Fibroblast of pulmonary artery (primary cell): ENCODE measurements at regions not wholly inside any gene's neighbourhood (a gene's known extent, or its start where the extent isn't known, plus 50 kb on each side); places are given as distances from the start of the nearest gene placed in this dataset.

Experiments used
- DNase-seq: peaks from one replicate; pipeline ENCODE4 v3.0.0-alpha.2; 2010; ENCODE audit warnings: low read depth
- H3K4me3 ChIP-seq: replicated peaks from 2 replicates; pipeline ENCODE4 v1.5.1; 2011; ENCODE audit warnings: low read depth, mild to moderate bottlenecking, control low read depth, low read length, moderate library complexity
- TF ChIP-seq, protein P1 (sequence below): IDR thresholded peaks from 2 replicates; pipeline ENCODE4 v1.5.1; 2011; ENCODE audit warnings: mild to moderate bottlenecking, control low read depth, low read length, inconsistent platforms; ENCODE audit errors: missing control alignments

DNA sequence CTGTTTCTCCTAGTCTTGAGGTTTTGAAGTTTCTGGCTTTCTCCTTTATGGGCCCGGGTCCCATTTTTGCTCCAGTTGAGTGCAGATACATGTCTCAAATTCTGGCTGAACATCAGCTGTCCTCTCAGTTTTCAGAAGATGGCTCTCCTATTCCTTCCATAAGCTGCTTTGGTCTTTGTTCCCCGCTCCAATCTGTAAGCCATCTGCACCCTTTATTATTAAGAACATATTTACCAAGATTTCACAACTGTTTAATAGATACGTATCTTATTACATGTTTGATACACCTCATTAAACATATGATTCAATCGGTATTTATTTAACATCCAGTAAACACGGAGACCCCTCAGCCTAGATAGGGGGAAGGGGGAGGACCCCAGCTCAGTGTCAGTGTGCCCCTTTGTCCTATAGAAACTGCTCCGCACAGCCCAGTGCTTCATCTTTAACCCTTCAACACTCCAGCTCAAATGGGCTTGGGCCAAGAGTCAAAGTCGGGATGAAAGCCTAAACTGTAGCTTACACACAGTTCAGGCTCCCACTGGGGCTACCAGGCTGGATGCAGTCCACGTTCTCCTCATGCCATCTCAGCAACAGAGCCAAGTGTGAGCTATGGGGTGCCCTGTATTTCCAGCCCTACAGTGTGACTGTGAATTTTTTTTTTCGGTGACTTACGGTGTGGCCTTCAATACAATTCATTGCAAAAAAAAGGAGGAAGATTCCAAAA, 166.0 kb upstream of the ZFHX3 start:
- no peak for DNase-seq
- TF ChIP-seq, protein P1, sequence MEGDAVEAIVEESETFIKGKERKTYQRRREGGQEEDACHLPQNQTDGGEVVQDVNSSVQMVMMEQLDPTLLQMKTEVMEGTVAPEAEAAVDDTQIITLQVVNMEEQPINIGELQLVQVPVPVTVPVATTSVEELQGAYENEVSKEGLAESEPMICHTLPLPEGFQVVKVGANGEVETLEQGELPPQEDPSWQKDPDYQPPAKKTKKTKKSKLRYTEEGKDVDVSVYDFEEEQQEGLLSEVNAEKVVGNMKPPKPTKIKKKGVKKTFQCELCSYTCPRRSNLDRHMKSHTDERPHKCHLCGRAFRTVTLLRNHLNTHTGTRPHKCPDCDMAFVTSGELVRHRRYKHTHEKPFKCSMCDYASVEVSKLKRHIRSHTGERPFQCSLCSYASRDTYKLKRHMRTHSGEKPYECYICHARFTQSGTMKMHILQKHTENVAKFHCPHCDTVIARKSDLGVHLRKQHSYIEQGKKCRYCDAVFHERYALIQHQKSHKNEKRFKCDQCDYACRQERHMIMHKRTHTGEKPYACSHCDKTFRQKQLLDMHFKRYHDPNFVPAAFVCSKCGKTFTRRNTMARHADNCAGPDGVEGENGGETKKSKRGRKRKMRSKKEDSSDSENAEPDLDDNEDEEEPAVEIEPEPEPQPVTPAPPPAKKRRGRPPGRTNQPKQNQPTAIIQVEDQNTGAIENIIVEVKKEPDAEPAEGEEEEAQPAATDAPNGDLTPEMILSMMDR: no peak
- no peak overlapping the region for H3K4me3 ChIP-seq

DNA sequence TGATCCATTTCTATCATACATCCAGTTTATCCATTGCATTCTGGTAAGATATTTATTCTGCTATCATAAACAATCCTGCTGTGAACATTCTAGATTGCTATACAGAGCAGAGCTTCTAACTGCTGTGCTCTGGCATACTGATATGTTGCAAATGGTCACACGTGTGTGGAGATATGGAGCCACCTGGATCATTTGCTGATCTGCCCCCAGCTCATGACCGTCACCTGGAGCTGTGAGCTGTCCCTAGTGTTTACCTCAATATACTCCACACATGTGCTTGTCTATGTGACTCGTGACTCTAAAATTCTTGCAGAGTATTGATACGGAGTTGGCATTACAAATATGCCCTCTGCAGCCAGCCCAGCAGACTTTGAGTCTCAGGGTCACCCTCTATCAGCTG, 164.5 kb upstream of the ZFHX3 start:
- DNase-seq: no peak
- TF ChIP-seq, protein P1: no peak
- H3K4me3 ChIP-seq: no peak overlapping the region

DNA sequence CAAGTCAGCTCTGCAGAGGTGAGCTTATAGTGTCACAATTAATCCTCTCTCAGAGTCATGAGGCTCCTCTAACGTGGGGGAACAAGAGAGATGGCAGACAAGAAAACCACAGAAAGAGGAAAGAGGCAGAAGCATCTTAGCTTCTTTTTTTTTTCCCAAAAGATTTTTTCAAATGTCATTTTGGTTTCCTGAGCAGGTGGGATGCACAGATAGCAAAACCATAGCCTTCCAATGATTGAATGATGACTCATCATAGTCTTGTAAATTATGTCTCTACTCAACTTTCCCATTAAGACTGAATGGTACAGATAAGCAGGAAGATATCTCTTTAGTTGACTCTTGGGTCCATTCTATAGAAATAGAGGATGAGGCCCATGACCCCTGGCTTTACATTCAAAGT, 162.8 kb upstream of the ZFHX3 start:
- no peak for DNase-seq
- no peak overlapping the region for H3K4me3 ChIP-seq
- TF ChIP-seq, protein P1: no peak

DNA sequence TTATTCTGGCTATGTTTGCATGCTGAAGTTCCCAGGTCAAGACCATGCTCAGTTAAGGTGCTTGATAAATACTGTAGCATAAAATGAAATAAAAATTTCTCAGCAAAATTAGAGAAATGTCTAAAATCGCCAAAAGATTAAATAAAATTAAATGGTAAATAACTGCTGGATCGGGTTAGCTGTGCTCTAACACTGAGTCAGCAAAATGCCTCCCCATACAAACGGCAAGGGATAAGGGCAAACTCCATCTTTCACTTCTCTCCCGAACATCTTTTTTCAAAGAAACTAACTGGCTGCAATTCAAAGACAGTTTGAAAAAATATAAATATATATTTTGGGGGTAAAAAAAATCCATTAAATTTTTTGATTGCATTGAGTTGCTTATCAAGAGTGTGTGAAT, 162.2 kb upstream of the ZFHX3 start:
- TF ChIP-seq, protein P1: no peak
- no peak for DNase-seq
- no peak overlapping the region for H3K4me3 ChIP-seq

DNA sequence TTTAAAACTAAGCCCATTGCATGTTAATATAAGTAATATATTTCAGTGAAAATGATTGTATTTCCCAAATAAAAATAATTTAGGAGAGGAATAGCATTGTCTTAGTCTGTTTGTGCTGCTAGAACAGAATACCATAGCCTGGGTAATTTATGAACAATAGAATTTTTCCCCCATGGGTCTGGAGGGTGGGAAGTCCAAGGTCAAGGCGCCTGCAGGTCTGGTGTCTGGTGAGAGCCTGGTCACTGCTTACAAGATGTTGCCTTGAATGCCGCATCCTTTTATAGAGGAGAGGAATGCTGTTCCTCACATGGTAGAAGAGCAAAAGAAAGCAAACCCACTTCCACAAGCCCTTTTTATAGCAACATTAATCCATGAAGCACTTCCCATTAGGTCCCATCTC, 161.3 kb upstream of the ZFHX3 start:
- no peak overlapping the region for H3K4me3 ChIP-seq
- DNase-seq: no peak
- TF ChIP-seq, protein P1: no peak

DNA sequence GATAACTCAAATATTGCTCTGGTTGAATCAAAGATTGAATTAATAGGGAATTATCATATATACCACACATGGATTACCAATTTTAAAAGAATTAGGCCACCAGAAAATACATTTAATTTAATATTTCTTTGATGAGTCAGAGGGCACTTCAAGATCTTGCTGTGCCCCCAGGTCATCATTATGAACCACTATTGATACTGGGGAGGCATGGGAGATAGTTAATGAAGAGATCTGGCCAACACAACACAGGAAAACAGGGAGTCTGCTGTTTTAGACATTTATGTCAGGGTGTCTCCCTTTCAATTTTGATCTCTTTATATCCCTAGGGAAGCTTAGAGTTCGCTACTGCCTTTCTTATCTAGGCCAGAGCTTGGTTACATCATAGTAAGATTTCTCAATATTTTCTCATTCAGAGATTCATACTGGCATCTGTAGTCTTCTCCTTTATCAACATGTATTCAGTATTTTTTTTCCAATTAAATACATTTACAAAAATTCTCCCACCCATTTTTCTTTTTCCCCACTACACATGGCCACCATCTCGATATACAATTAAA, 158.3 kb upstream of the ZFHX3 start:
- TF ChIP-seq, protein P1: no peak
- no peak overlapping the region for H3K4me3 ChIP-seq
- DNase-seq: peak; percentile 42
